ENCODE measurements at regions not wholly inside any gene's neighbourhood (a gene's known extent, or its start where the extent isn't known, plus 50 kb on each side); places are given as distances from the start of the nearest gene placed in this dataset.

- no peak for DNase-seq (ENCODE audit: low read depth in 2 of 2)
Measured at GRCh38 chr7:108973075-108973474, 403.4 kb downstream of the DNAJB9 start.

GRCh38 chr7:108974641-108975040 lies 405.0 kb downstream of the DNAJB9 start:
- DNase-seq (ENCODE audit: low read depth in 2 of 2), result no peak

GRCh38 chr7:108985037-108985436 lies 415.4 kb downstream of the DNAJB9 start:
- DNase-seq (ENCODE audit: low read depth in 2 of 2), result no peak

GRCh38 chr7:108989319-108989718 lies 419.6 kb downstream of the DNAJB9 start:
- DNase-seq (ENCODE audit: low read depth in 2 of 2), result no peak

GRCh38 chr7:108997480-108997879 lies 427.8 kb downstream of the DNAJB9 start:
- no peak for DNase-seq (ENCODE audit: low read depth in 2 of 2)

- no peak for DNase-seq (ENCODE audit: low read depth in 2 of 2)
Measured at GRCh38 chr7:109003742-109004141, 434.1 kb downstream of the DNAJB9 start.

GRCh38 chr7:109009636-109010035 lies 440.0 kb downstream of the DNAJB9 start:
- no peak for DNase-seq (ENCODE audit: low read depth in 2 of 2)

GRCh38 chr7:109020251-109020650 lies 450.6 kb downstream of the DNAJB9 start:
- no peak for DNase-seq (ENCODE audit: low read depth in 2 of 2)

- no peak for DNase-seq (ENCODE audit: low read depth in 2 of 2)
Measured at GRCh38 chr7:109021390-109021789, 451.7 kb downstream of the DNAJB9 start.

GRCh38 chr7:109029866-109030265 lies 460.2 kb downstream of the DNAJB9 start:
- DNase-seq (ENCODE audit: low read depth in 2 of 2), result no peak

GRCh38 chr7:109044691-109045090 lies 475.0 kb downstream of the DNAJB9 start:
- no peak for DNase-seq (ENCODE audit: low read depth in 2 of 2)

- DNase-seq (ENCODE audit: low read depth in 2 of 2), result no peak
Measured at GRCh38 chr7:109049366-109049765, 479.7 kb downstream of the DNAJB9 start.

- no peak for DNase-seq (ENCODE audit: low read depth in 2 of 2)
Measured at GRCh38 chr7:109059089-109059488, 489.4 kb downstream of the DNAJB9 start.

- no peak for DNase-seq (ENCODE audit: low read depth in 2 of 2)
Measured at GRCh38 chr7:109062798-109063197, 493.1 kb downstream of the DNAJB9 start.

GRCh38 chr7:109073543-109073942 lies 503.9 kb downstream of the DNAJB9 start:
- no peak for DNase-seq (ENCODE audit: low read depth in 2 of 2)

GRCh38 chr7:109076396-109076972 lies 506.8 kb downstream of the DNAJB9 start:
- DNase-seq (ENCODE audit: low read depth in 2 of 2), result no peak

GRCh38 chr7:109091042-109091441 lies 521.4 kb downstream of the DNAJB9 start:
- no peak for DNase-seq (ENCODE audit: low read depth in 2 of 2)

GRCh38 chr7:109092268-109092667 lies 522.6 kb downstream of the DNAJB9 start:
- DNase-seq (ENCODE audit: low read depth in 2 of 2), result no peak

- no peak for DNase-seq (ENCODE audit: low read depth in 2 of 2)
Measured at GRCh38 chr7:109101332-109101731, 531.7 kb downstream of the DNAJB9 start.

- DNase-seq (ENCODE audit: low read depth in 2 of 2), result no peak
Measured at GRCh38 chr7:109109558-109109957, 539.9 kb downstream of the DNAJB9 start.

GRCh38 chr7:109111086-109111485 lies 541.4 kb downstream of the DNAJB9 start:
- DNase-seq (ENCODE audit: low read depth in 2 of 2), result no peak

- no peak for DNase-seq (ENCODE audit: low read depth in 2 of 2)
Measured at GRCh38 chr7:109121599-109122300, 552.1 kb downstream of the DNAJB9 start.

- DNase-seq (ENCODE audit: low read depth in 2 of 2), result no peak
Measured at GRCh38 chr7:109125001-109125400, 555.3 kb downstream of the DNAJB9 start.
